ENCODE measurements at regions not wholly inside any gene's neighbourhood (a gene's known extent, or its start where the extent isn't known, plus 50 kb on each side); places are given as distances from the start of the nearest gene placed in this dataset.

DNA sequence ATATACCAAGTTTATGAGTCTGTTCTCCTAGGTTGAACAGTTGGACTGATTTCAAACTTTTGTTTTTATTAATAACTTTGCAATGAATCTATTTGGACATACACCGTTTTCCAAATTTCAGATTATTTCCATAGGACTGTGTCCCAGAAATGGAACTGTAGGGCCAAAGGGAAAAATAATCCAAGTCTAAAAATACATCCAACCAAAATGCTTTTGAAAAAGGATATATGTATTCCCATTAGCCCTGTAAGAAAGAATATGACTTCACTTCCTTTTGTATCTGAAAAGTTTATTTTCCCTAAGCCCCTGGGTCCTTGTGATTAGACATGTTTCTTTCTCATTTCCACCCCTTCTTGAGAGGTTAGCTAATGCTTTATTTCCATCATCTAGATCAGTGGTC, 434.2 kb upstream of the MKI67 start:
- H3K4me3 ChIP-seq (ENCODE audit: low read depth, low read length): no peak overlapping the region
- no peak for TF ChIP-seq CTCF (conservative IDR thresholded peaks at IDR 0.05; ENCODE audit: low read depth, low read length)
- DNase-seq (ENCODE audit: low read depth): no peak

DNA sequence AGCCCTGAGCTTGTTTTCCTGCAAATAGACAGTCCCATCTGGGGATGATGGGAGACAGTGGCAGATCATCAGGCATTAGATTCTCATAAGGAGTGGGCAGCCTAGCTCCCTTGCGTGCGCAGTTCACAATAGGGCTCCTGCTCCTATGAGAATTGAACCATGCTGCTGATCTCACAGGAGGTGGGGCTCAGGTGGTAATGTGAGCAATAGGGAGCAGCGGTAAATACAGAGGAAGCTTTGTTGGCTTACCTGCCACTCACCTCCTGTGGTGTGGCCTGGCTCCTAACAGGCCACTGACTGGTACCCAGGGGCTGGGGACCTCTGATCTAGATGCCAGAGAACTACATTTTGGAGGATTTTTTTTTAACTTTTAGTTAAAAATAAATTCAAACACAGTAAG, 434.8 kb upstream of the MKI67 start:
- H3K4me3 ChIP-seq (ENCODE audit: low read depth, low read length): no peak overlapping the region
- no peak for DNase-seq (ENCODE audit: low read depth)
- no peak for TF ChIP-seq CTCF (conservative IDR thresholded peaks at IDR 0.05; ENCODE audit: low read depth, low read length)

GRCh38 chr10:128563387-128563786, 437.2 kb upstream of the MKI67 start:
- no peak for DNase-seq (ENCODE audit: low read depth)
- H3K4me3 ChIP-seq (ENCODE audit: low read depth, low read length): no peak overlapping the region
- TF ChIP-seq CTCF (conservative IDR thresholded peaks at IDR 0.05; ENCODE audit: low read depth, low read length): no peak

GRCh38 chr10:128563904-128564303, 437.7 kb upstream of the MKI67 start:
- no peak for DNase-seq (ENCODE audit: low read depth)
- TF ChIP-seq CTCF (conservative IDR thresholded peaks at IDR 0.05; ENCODE audit: low read depth, low read length): no peak
- H3K4me3 ChIP-seq (ENCODE audit: low read depth, low read length): no peak overlapping the region

GRCh38 chr10:128566361-128566968, 440.2 kb upstream of the MKI67 start:
- no peak overlapping the region for H3K4me3 ChIP-seq (ENCODE audit: low read depth, low read length)
- TF ChIP-seq CTCF (conservative IDR thresholded peaks at IDR 0.05; ENCODE audit: low read depth, low read length): no peak
- no peak for DNase-seq (ENCODE audit: low read depth)

- TF ChIP-seq CTCF (conservative IDR thresholded peaks at IDR 0.05; ENCODE audit: low read depth, low read length): no peak
- DNase-seq (ENCODE audit: low read depth): no peak
- H3K4me3 ChIP-seq (ENCODE audit: low read depth, low read length): no peak overlapping the region
Measured at GRCh38 chr10:128567551-128567950, 441.3 kb upstream of the MKI67 start.

DNA sequence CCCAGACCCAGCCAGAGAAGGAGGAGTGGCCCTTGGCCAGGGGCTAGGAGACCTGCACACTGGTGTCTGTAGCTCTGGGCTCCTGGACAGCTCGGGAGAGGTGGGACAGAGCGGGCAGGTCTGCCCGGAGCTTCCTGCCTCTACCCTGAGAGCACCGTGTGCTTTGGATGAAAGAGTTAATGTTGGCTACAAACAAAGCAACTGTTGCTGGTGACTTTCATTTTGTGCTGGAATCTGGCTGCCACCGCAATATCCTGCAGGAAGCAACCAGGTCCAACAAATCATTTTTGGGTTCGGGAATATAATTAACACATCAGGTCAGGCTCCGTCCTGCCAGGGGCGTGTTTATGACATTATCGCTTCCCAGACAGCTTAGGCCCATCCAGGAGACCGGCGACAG, 441.8 kb upstream of the MKI67 start:
- H3K4me3 ChIP-seq (ENCODE audit: low read depth, low read length): no peak overlapping the region
- DNase-seq (ENCODE audit: low read depth): no peak
- TF ChIP-seq CTCF (conservative IDR thresholded peaks at IDR 0.05; ENCODE audit: low read depth, low read length): no peak
